ENCODE measurements at regions not wholly inside any gene's neighbourhood (a gene's known extent, or its start where the extent isn't known, plus 50 kb on each side); places are given as distances from the start of the nearest gene placed in this dataset.

DNA sequence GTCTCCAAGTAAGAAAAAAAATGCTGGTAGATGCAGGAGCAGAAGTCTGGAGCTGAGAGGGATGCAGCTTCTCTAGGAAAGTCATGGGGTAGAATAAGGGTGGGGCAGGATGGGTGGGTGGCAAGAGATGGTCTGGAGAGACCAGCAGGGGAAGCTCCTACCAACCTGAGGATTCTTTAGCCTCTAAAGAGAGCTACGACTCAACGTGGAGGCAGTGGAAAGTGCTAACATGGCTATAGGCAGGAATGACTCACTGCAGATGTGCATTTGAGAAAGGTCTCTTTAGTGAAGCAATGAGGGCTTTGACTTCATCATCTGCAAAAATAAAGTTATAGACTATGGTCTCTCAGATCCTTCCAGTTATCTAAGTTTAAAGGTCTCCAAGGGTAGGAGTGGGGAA is 722.8 kb upstream of the RAB6C start:
- DNase-seq = no peak
- no peak overlapping the region for H3K27ac ChIP-seq
- no peaks in the 10 kb centered on the region for H3K36me3 ChIP-seq (ENCODE audit: low read depth, missing control alignments)
- no peaks in the 10 kb centered on the region for H3K27me3 ChIP-seq
- H3K9me3 ChIP-seq = no peaks in the 10 kb centered on the region
- no peaks in the 10 kb centered on the region for H3K4me1 ChIP-seq
- TF ChIP-seq POLR2A (IDR thresholded peaks at IDR 0.05) = no peak
- TF ChIP-seq, protein P1, sequence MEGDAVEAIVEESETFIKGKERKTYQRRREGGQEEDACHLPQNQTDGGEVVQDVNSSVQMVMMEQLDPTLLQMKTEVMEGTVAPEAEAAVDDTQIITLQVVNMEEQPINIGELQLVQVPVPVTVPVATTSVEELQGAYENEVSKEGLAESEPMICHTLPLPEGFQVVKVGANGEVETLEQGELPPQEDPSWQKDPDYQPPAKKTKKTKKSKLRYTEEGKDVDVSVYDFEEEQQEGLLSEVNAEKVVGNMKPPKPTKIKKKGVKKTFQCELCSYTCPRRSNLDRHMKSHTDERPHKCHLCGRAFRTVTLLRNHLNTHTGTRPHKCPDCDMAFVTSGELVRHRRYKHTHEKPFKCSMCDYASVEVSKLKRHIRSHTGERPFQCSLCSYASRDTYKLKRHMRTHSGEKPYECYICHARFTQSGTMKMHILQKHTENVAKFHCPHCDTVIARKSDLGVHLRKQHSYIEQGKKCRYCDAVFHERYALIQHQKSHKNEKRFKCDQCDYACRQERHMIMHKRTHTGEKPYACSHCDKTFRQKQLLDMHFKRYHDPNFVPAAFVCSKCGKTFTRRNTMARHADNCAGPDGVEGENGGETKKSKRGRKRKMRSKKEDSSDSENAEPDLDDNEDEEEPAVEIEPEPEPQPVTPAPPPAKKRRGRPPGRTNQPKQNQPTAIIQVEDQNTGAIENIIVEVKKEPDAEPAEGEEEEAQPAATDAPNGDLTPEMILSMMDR (IDR thresholded peaks at IDR 0.05) = no peak
- intact Hi-C loops (cut with DNase I; ENCODE audit: low total_unique reads) = no loop called here
- H3K4me3 ChIP-seq = no peak overlapping the region
- 74 to 94% methylated on average over 2 of the region's 2 CpGs for WGBS, 2 donors

DNA sequence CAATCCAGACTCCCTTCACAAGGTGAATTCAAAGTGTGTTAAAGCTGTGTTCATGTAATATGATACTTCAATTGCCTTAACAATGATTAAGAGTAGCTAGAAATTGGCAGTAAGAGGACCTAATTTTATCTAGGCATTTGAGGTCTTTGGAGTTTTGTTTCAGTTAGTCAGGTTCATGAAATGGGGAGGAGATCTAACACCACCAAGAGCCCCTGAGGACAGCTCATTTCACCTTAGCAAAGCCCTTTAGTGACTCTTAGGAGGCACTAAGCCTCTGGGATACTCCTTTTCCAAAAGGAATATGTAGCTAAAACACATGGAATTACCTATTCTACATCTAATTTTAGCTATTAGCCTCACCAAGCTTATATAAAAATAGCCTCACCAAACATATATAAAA is 716.5 kb upstream of the RAB6C start:
- intact Hi-C loops (cut with DNase I; ENCODE audit: low total_unique reads) = no loop called here
- Histone ChIP-seq H3K27me3 (no peaks in the 10 kb centered on the region), H3K4me3 (no peak overlapping the region), H3K4me1 (no peaks in the 10 kb centered on the region), H3K27ac (no peak overlapping the region), H3K36me3 (ENCODE audit: low read depth, missing control alignments) (no peaks in the 10 kb centered on the region), H3K9me3 (no peaks in the 10 kb centered on the region)
- TF ChIP-seq, protein P1 (IDR thresholded peaks at IDR 0.05) = no peak
- TF ChIP-seq POLR2A (IDR thresholded peaks at IDR 0.05) = no peak
- DNase-seq = no peak

DNA sequence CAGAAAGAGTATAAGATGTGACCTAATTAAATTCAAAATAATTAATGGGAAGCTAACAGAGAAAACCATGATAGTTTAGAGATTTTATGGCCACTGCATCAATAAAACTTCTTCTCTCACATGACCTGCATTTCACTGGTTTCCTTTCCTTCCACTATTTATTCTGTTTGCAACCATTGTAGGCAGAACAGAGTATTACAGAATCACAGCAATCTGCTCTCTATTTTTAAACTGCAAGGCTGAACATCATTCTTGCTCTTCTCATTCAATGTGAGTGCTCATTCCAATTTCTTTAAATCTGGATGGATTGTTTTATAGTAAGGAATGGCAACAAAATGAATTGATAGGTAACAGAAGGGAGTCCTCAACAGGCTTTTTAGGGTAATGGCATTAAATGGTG is 715.5 kb upstream of the RAB6C start:
- DNase-seq = no peak
- Histone ChIP-seq H3K27me3 (no peaks in the 10 kb centered on the region), H3K36me3 (ENCODE audit: low read depth, missing control alignments) (no peaks in the 10 kb centered on the region), H3K4me3 (no peak overlapping the region), H3K4me1 (no peaks in the 10 kb centered on the region), H3K27ac (no peak overlapping the region), H3K9me3 (no peaks in the 10 kb centered on the region)
- intact Hi-C loops (cut with DNase I; ENCODE audit: low total_unique reads) = no loop called here
- no peak for TF ChIP-seq POLR2A (IDR thresholded peaks at IDR 0.05)
- TF ChIP-seq, protein P1 (IDR thresholded peaks at IDR 0.05) = no peak

DNA sequence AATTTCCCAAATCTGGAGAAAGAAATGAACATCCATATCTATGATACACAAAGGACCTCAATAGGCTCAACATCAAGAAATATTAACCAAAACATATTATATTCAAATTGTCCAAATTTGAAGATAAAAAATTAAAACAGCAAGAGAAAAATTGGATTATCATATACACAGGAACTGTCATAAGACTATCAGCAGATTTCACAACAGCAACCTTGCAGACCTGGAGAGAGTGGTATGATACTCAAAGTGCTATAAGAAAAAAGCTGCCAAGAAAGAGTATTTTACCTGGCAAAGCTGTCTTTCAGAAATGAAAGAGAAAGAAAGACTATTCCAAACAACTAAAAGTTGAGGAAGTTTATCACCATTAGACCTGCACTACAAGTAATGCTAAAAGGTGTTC is 711.9 kb upstream of the RAB6C start:
- intact Hi-C loops (cut with DNase I; ENCODE audit: low total_unique reads) = no loop called here

More for the DNA sequence above, 711.9 kb upstream of the RAB6C start:
- Histone ChIP-seq H3K4me3 (no peak overlapping the region), H3K9me3 (no peaks in the 10 kb centered on the region), H3K27ac (no peak overlapping the region), H3K4me1 (no peaks in the 10 kb centered on the region), H3K36me3 (ENCODE audit: low read depth, missing control alignments) (no peaks in the 10 kb centered on the region), H3K27me3 (no peaks in the 10 kb centered on the region)
- DNase-seq = no peak
- TF ChIP-seq POLR2A (IDR thresholded peaks at IDR 0.05) = no peak
- TF ChIP-seq, protein P1 (IDR thresholded peaks at IDR 0.05) = no peak

Data from testis (tissue), 2 donors.